AG09319 (cell line): ENCODE measurements at regions not wholly inside any gene's neighbourhood (a gene's known extent, or its start where the extent isn't known, plus 50 kb on each side); places are given as distances from the start of the nearest gene placed in this dataset.
"Not testable (repeated sequence)": the region's sequence is repeated elsewhere in the genome, so short reads cannot be mapped to it uniquely, and the experiment has no call there.

Experiments used
- DNase-seq: peaks from one replicate; pipeline ENCODE4 v3.0.0-alpha.2; 2010; ENCODE audit warnings: low read depth; ENCODE audit errors: extremely low read depth
- TF ChIP-seq, protein P1 (sequence below): IDR thresholded peaks from 2 replicates; pipeline ENCODE4 v1.5.1; 2011; ENCODE audit warnings: low read depth, mild to moderate bottlenecking, inconsistent platforms, low read length, moderate library complexity

DNA sequence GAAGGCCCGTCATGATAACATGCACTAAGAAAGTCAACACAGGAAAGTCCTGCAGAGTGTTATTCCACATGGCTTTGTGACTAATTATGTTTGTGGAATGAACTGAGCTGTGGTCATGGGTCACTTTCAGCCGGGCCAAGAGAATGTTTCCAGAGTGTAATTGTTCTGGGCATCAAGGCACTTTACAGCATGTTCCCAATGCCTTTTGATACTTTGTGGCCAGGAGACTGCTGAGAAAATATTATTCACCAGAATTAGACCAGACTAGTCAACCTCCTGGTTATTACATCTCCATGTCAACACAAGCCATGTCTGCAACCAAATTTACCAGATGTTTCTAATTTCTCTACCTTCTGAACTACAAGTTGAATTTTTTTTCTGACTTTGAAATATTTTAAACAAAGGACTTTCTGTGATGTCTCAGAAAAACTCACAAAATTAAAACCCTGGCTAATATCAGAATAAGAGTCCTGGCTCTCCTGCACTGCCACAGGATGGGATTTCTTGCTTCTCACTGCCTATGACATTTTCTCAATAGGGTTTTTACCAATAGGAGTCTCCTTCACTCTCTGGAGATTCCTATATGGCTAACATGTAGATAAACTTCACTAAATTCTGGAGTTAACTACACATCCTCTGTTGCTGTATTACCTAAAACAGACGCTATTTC is 90.6 kb upstream of the WDR75 start:
- TF ChIP-seq, protein P1, sequence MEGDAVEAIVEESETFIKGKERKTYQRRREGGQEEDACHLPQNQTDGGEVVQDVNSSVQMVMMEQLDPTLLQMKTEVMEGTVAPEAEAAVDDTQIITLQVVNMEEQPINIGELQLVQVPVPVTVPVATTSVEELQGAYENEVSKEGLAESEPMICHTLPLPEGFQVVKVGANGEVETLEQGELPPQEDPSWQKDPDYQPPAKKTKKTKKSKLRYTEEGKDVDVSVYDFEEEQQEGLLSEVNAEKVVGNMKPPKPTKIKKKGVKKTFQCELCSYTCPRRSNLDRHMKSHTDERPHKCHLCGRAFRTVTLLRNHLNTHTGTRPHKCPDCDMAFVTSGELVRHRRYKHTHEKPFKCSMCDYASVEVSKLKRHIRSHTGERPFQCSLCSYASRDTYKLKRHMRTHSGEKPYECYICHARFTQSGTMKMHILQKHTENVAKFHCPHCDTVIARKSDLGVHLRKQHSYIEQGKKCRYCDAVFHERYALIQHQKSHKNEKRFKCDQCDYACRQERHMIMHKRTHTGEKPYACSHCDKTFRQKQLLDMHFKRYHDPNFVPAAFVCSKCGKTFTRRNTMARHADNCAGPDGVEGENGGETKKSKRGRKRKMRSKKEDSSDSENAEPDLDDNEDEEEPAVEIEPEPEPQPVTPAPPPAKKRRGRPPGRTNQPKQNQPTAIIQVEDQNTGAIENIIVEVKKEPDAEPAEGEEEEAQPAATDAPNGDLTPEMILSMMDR: no peak
- DNase-seq: peak; percentile 98

DNA sequence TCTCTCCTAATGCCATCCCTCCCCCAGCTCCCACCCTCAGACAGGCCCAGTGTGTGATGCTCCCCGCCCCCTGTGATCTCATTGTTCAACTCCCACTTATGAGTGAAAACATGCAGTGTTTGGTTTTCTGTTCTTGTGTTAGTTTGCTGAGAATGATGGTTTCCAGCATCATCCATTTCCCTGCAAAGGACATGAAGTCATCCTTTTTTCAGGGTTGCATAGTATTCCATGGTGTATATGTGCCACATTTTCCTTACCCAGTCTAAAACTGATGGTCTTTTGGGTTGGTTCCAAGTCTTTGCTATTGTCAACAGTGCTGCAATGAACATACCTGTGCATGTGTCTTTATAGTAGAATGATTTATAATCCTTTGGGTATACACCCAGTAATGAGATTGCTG is 89.3 kb upstream of the WDR75 start:
- not testable (repeated sequence) for DNase-seq

DNA sequence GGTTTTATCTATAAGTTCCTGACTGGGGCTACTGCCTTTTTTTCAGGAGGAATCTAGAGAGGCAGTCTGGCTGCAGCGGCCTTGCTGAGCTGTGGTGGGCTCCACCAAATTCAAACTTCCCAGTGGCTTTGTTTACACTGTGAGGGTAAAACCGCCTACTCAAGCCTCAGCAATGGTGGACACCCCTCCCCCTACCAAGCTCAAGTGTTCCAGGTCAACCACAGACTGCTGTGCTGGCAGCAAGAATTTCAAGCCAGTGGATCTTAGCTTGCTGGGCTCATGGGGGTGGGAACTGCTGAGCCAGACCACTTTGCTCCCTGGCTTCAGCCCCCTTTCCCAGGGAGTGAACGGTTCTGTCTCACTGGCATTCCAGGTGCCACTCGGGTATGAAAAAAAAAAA is 83.9 kb upstream of the WDR75 start:
- not testable (repeated sequence) for DNase-seq

DNA sequence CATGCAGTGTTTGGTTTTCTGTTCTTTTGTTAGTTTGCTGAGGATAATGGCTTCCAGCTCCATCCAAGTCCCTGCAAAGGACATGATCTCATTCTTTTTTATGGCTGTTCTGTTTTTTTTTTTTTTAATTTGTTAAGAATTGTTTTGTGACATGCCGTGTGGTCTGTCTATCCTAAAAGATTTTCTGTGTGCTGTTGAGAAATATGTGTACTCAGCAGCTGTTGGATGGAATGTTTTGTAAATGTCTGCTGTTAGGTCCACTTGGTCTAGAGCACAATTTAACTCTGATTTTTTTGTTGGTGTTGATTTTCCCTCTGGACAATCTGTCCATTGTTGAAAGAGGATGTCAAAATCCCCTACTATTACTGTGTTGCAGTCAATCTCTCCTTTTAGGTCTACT is 80.4 kb upstream of the WDR75 start:
- TF ChIP-seq, protein P1: no peak
- no peak for DNase-seq

DNA sequence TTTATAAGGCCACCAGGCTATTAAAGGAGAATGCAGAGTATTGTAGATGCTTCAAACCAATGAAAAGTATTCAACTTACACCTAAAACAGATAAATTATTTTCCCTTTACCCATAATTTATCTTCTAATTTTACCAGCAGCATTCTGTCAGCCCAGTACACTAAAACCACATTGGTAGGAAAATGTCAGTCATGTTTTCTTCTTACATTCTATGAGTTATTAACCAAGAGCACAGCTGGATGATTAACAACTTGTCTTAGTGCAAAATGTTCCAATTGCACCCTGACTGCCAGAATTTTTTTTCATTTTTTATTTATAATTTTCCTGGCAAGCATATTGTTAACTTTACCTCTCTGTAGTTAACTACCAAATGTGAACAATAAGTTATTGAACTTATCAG is 79.0 kb upstream of the WDR75 start:
- no peak for DNase-seq
- TF ChIP-seq, protein P1: no peak

DNA sequence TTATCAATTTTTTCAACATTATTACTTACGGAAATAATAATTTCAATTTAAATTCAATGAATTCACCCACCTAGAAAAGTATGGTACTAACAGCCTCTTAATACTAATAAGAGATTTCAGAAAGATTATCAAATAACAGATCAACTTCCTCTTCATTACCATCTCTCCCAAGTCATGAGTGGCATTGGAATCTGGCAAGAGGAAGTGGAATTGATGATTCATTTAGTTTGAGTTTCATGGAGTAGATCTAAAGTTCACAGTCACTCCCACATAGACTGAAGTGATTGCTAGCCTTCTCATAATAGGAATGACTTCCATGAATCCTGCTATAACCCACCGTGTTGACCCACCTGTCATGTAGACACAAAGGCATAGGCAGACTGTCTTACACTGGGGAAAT is 77.7 kb upstream of the WDR75 start:
- DNase-seq: no peak
- TF ChIP-seq, protein P1: no peak

DNA sequence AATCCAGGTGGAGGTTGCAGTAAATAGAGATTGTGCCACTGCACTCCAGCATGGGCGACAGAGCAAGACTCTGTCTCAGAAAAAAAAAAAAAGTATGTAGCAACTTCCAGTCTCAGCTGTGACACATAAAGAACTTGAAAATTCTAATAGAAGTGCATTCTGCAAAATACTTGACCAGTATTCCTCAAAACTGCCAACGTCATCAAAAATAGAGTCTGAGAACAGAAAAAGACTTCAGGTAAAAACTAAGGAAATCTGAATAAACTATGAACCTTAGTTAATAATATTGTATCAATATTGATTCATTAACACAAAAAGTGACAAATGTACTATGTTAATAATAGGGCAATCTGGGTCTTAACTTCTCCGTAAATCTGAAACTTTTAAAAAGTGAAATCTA is 76.7 kb upstream of the WDR75 start:
- no peak for DNase-seq
- TF ChIP-seq, protein P1: no peak

DNA sequence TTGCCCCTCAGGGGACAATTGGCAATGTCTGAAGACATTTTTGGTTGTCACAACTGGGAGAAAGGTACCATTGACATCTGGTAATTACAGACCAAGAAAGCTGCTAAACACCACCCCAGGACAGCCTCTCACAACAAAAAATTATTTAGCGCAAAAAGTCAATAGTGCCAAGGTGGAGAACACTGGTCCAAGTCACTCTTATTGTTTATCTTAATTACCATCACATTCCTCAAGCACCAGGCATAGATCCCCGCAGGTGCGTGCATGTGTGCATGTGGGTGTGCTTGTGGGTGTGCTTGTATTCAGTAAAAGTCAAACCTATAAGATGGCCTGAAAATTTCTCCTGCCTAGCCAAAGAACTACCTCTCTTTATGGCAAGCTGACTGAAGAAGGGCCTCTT is 74.9 kb upstream of the WDR75 start:
- TF ChIP-seq, protein P1: no peak

More for the DNA sequence above, 74.9 kb upstream of the WDR75 start:
- DNase-seq: no peak
